Stimulated activated CD4-positive, alpha-beta T cell treated with anti-CD3 and anti-CD28 coated beads, Interleukin-15, amount 100 ng/mL, for 1 hour (primary cell): ENCODE measurements at regions not wholly inside any gene's neighbourhood (a gene's known extent, or its start where the extent isn't known, plus 50 kb on each side); places are given as distances from the start of the nearest gene placed in this dataset.

Experiments
- DNase-seq, 2 donors: peaks; one replicate each; pipeline ENCODE4 v3.0.0-alpha.2; 2020; ENCODE audit warnings: low read depth in 1 of 2, low spot score in 1 of 2

- no peak for DNase-seq
These were observed 144.6 kb upstream of the TBX20 start for GRCh38 chr7:35398518-35398917.

GRCh38 chr7:35390146-35390545 is 136.2 kb upstream of the TBX20 start:
- DNase-seq, result no peak

GRCh38 chr7:35389636-35390035 is 135.7 kb upstream of the TBX20 start:
- no peak for DNase-seq

DNA sequence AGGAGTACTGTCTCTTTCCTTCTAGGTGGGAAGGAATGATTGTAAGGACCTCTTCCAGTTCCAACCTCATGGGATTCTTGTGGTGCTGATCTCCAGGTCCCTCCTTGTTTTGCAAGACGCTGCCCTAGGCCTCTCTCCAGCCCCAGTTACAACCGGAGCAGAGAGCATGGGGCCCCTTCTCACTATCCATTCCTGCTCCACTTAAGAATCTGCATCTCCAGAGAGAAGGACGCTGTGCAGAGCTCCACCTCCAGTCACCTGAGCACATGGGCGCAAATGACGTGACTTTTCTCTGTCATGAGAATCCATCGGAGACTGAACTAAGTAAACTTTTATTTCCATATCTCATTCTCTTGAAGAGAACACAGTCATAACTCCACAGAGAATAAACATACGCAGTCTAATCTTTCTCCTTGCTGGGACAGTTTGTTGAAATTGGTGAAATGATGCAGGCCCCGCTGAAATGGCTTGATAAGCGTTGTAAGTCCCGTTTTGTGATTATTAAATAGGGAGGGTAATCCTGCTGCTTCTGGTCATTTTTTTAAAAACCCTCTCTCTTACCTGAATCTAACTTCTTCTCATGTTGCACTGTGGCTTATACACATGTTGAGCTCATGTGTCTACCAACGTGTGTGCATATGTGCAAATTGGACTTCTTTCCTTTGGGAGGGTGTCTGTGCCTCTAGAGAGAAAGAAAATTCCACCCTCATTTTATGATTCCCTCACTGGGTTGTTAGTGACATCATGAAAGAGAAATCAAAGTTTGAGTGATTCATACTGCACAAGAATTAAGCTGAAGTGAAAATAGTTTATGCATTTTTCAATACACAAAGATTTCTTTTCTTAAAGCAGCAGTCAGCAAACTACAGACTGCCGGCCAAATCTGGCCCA is 133.2 kb upstream of the TBX20 start:
- DNase-seq, result no peak

- DNase-seq, result no peak
These were observed 132.3 kb upstream of the TBX20 start for GRCh38 chr7:35386082-35386815.

DNA sequence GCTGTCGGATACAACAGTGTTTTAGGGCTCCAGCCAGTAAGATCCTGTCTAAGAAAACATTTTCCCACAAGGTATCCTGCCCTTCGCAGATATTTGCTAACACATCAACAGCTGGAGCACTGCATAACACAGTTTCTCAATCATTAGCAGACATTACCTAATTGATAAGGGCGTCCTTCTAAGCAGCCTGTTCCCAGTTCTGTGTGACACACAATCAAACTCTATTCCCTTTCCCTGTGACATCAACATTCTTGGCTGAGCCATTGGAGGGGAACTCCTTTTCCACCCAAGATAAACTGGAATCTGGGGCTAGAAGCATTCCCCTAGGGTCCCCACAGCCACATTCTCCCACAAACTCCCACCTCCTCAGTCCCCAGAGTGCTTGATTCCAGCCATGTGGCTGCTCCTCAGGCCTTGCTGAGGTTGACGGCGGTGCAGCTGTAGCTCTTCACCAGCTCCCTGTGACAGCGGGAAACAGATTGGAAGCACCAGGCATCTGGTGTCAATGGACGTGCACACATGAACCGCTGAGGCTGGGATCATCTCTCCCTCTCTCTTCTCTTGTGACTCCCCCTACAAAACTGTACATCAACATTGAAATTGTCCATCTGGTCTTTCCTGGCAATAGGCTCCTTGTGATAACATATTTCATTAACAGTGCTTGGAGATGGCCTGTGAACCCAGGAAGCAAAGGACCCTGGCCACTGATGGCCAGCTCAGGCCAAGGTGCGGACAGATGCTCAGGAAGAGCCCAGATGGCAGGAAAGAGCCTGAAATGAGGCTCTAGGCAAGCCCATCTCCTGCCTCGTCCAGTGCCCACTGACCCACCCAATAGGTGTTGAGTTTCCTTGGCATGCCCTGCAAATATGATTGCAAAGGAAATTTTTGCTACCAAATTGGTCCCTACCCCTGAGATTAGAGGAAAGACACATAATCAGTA is 131.1 kb upstream of the TBX20 start:
- no peak for DNase-seq

- no peak for DNase-seq
These were observed 126.9 kb upstream of the TBX20 start for GRCh38 chr7:35380739-35381224.

GRCh38 chr7:35379481-35379880 is 125.6 kb upstream of the TBX20 start:
- no peak for DNase-seq

GRCh38 chr7:35375516-35375915 is 121.6 kb upstream of the TBX20 start:
- no peak for DNase-seq

DNA sequence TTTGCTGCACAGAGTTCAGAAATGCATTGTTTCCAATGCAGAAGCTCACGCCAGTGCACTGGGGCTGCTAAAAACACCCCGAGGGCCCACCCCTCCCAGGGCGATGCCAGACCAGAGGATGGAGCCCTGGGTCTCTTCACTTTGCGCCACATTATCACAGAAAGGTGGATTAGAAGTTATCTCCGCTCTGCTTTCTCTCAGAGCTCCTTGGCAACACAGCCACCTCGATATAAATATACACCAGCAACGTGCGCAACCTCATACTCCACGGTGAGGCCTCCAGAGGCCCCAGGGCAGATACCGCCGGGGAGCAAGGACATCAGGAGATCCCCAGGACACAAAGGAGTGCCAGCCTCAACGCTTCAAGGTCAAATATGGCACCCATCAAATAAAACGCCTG is 121.0 kb upstream of the TBX20 start:
- DNase-seq, result no peak

DNA sequence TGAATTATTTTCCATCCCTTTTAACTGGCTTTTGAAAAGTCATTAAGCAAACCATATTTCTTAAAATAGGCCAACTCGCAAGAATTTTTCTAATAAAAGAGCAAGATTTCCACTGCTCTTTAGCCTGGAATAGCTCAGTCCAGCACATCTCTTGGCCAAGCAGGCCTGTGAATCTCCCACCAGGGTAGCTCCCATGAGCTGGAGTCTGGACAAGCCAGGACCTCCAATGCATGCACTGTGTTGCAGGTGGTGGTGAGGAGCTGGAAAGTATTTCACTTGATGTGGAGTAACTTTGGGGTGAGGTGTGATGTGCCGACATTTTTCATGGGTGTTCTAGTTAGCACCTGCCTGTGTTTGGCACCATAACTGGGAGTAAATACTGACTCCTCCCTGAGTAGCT is 117.3 kb upstream of the TBX20 start:
- DNase-seq, result no peak

DNA sequence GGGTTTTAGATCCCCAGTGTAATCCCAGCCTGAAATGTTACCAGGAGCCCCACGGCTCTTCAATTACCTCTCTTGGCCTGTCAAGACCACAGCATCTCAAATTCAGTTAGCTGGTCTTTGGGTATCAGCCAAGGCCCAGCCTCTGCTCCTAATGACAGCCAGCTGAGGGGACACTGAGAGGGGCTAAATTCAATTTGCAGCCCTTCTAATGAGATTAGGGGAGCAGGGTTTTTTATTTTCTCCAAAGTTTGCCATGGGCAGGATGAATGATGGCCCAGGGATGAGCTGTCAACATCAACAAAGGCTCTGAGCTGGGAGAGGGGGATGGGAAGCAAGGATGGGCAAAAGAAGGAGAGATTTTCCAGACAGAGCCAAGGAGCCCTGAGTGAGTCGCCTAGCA is 116.8 kb upstream of the TBX20 start:
- no peak for DNase-seq

GRCh38 chr7:35366167-35367155 is 112.6 kb upstream of the TBX20 start:
- DNase-seq, result no peak

- DNase-seq, result no peak
These were observed 111.6 kb upstream of the TBX20 start for GRCh38 chr7:35365523-35365922.

- no peak for DNase-seq
These were observed 108.4 kb upstream of the TBX20 start for GRCh38 chr7:35362341-35362740.

- no peak for DNase-seq
These were observed 105.5 kb upstream of the TBX20 start for GRCh38 chr7:35359423-35359822.

DNA sequence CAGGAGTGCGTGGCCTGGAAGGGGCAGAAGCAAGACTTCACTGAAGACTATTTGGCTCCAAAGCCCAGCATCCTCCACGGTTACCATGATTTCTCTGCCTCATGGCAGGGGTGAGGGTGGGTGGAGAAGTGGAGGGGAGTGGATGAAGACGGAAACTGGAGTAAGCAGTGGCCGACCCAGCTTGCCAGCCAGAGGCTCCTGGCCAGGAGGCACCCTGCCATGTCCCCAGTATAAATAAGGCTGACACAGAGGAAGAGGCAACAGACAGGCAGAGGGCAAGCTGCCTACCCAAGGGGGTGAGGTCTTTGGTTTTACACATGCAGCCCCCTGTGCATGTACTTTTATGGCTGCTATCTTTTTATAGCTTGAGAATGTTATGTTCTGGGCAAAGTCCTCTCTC is 102.6 kb upstream of the TBX20 start:
- DNase-seq, result no peak

DNA sequence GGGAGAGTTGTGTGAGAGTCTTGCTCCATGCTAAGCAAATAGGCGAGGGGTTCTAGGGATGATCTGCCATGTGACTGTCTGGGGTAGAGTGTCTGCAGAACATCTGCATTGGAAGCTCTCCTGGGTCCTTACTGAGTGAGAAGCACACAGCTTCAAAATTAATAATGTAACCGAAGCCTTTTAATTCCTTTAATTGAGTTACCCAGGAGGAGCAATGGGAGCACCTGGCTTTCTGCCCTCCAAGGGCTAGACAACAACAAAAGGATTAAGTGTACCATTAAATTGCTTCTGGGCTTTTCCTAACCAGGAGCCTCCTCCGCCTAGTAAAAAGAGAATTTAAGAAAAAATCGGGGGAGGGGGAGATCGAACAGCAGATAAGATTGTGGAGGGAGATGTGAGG is 102.0 kb upstream of the TBX20 start:
- no peak for DNase-seq

DNA sequence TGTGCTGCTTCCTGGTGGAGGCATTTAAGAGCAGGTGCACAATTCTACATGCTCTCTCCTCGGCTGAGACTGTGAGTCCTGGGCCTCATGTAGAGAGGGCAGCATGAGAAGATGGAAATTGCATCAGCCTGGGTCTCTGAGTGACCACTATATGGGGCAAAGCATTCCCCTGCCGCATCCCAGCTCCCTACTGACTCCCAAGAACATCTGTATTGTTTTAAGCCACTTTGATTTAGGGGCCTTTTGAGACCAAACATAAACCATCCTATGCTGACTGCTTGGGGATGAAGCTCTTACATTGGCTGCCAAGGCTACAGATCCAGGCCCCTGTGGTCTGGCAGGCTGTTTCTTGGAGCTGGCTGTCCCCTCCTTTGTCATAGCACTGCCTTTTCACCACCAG is 101.3 kb upstream of the TBX20 start:
- DNase-seq, result no peak

- no peak for DNase-seq
These were observed 99.6 kb upstream of the TBX20 start for GRCh38 chr7:35353481-35353880.
